Trophoblast cell (in vitro differentiated cells and primary cell): ENCODE measurements at regions not wholly inside any gene's neighbourhood (a gene's known extent, or its start where the extent isn't known, plus 50 kb on each side); places are given as distances from the start of the nearest gene placed in this dataset.

Experiments used
- DNase-seq, 2 donors: peaks; one replicate each; pipeline ENCODE4 v3.0.0-alpha.2; 2016
- H2AFZ ChIP-seq: 2 replicates; pipeline ENCODE4 v1.6.1; 2013; ENCODE audit warnings: low read length, moderate library complexity, mild to moderate bottlenecking; ENCODE audit not compliant: insufficient read depth, poor library complexity
- H2AK5ac ChIP-seq: 2 replicates; pipeline ENCODE4 v1.6.1; 2013; ENCODE audit warnings: mild to moderate bottlenecking, low read length
- H2BK120ac ChIP-seq: 2 replicates; pipeline ENCODE4 v1.6.1; 2013; ENCODE audit warnings: low read length, mild to moderate bottlenecking, moderate library complexity; ENCODE audit not compliant: insufficient read depth, poor library complexity
- H2BK12ac ChIP-seq: 2 replicates; pipeline ENCODE4 v1.6.1; 2013; ENCODE audit warnings: mild to moderate bottlenecking, low read length, moderate library complexity
- H2BK5ac ChIP-seq: 2 replicates; pipeline ENCODE4 v1.6.1; 2013; ENCODE audit warnings: low read length, low read depth, moderate library complexity, mild to moderate bottlenecking; ENCODE audit not compliant: poor library complexity
- H3K14ac ChIP-seq: 2 replicates; pipeline ENCODE4 v1.6.1; 2013; ENCODE audit warnings: mild to moderate bottlenecking, low read length
- H3K18ac ChIP-seq: 2 replicates; pipeline ENCODE4 v1.6.1; 2013; ENCODE audit warnings: mild to moderate bottlenecking, low read length
- H3K23ac ChIP-seq: 2 replicates; pipeline ENCODE4 v1.6.1; 2013; ENCODE audit warnings: low read length
- H3K27ac ChIP-seq: 2 replicates; pipeline ENCODE4 v1.5.1; 2013; ENCODE audit warnings: low read depth, mild to moderate bottlenecking, inconsistent platforms, low read length, moderate library complexity
- H3K27me3 ChIP-seq: 2 replicates; pipeline ENCODE4 v1.6.1; 2013; ENCODE audit warnings: inconsistent platforms, mild to moderate bottlenecking, low read length, moderate library complexity; ENCODE audit not compliant: insufficient read depth
- H3K36me3 ChIP-seq, 2 experiments: 1 replicate in 1 of 2; 2 replicates in 1 of 2; pipeline ENCODE4 v1.6.1; 2013; ENCODE audit warnings: low read length in 2 of 2, mild to moderate bottlenecking in 2 of 2, moderate library complexity in 1 of 2; ENCODE audit not compliant: insufficient read depth in 2 of 2, control insufficient read depth in 1 of 2
- H3K4ac ChIP-seq: 2 replicates; pipeline ENCODE4 v1.6.1; 2013; ENCODE audit warnings: low read depth, mild to moderate bottlenecking, low read length, moderate library complexity
- H3K4me1 ChIP-seq, 2 experiments: 1 replicate in 1 of 2; 2 replicates in 1 of 2; pipeline ENCODE4 v1.6.1; 2013; ENCODE audit warnings: low read length in 2 of 2, mild to moderate bottlenecking in 2 of 2, moderate library complexity in 1 of 2; ENCODE audit not compliant: insufficient read depth in 2 of 2, control insufficient read depth in 1 of 2
- H3K4me2 ChIP-seq: 2 replicates; pipeline ENCODE4 v1.6.1; 2013; ENCODE audit warnings: inconsistent platforms, mild to moderate bottlenecking, low read length, moderate library complexity
- H3K4me3 ChIP-seq: 2 replicates; pipeline ENCODE4 v1.5.1; 2013; ENCODE audit warnings: mild to moderate bottlenecking, low read depth, low read length, inconsistent platforms
- H3K79me1 ChIP-seq: one replicate; pipeline ENCODE4 v1.6.1; 2013; ENCODE audit warnings: low read length
- H3K79me2 ChIP-seq: 2 replicates; pipeline ENCODE4 v1.6.1; 2013; ENCODE audit warnings: low read length, mild to moderate bottlenecking; ENCODE audit not compliant: control insufficient read depth, insufficient read depth, poor library complexity
- H3K9ac ChIP-seq: 2 replicates; pipeline ENCODE4 v1.6.1; 2013; ENCODE audit warnings: mild to moderate bottlenecking, low read length
- H3K9me3 ChIP-seq: 2 replicates; pipeline ENCODE4 v1.6.1; 2013; ENCODE audit warnings: low read depth, mild to moderate bottlenecking, control low read depth, inconsistent platforms, low read length; ENCODE audit not compliant: insufficient read depth
- H4K12ac ChIP-seq: 2 replicates; pipeline ENCODE4 v1.6.1; 2013; ENCODE audit warnings: low read depth, mild to moderate bottlenecking, low read length, moderate library complexity
- H4K8ac ChIP-seq: 2 replicates; pipeline ENCODE4 v1.6.1; 2013; ENCODE audit warnings: low read depth, mild to moderate bottlenecking, low read length, moderate library complexity
- H4K91ac ChIP-seq: one replicate; pipeline ENCODE4 v1.6.1; 2013; ENCODE audit warnings: low read depth, mild to moderate bottlenecking, low read length, moderate library complexity
- WGBS: extraction: QIAGEN DNeasy Blood & Tissue Kit; methylation state at CpG from one replicate; pipeline ENCODE4 v1.1.7; 2013; ENCODE audit warnings: missing lambda C conversion rate; ENCODE audit not compliant: insufficient read length, insufficient coverage; ENCODE audit errors: extremely low coverage; 5-methylcytosine and 5-hydroxymethylcytosine counted together

- H3K4ac ChIP-seq: no peak overlapping the region
- H3K18ac ChIP-seq: no peak overlapping the region
- no peak overlapping the region for H4K12ac ChIP-seq
- no peak for DNase-seq
- no peak overlapping the region for H3K4me3 ChIP-seq
- H3K79me2 ChIP-seq: no peaks in the 10 kb centered on the region
- no peak overlapping the region for H3K14ac ChIP-seq
- no peak overlapping the region for H3K9ac ChIP-seq
- no peak overlapping the region for H2BK120ac ChIP-seq
- no peak overlapping the region for H4K91ac ChIP-seq
- no CpG with 5 or more reads among the region's 1 CpG for WGBS
- H3K27me3 ChIP-seq: no peaks in the 10 kb centered on the region
- H2BK12ac ChIP-seq: no peak overlapping the region
- H3K23ac ChIP-seq: no peak overlapping the region
- H3K4me1 ChIP-seq: no peaks in the 10 kb centered on the region
- peaks cover 3% of the 10 kb centered on the region for H3K9me3 ChIP-seq
- H3K4me2 ChIP-seq: no peak overlapping the region
- no peak overlapping the region for H2AFZ ChIP-seq
- no peak overlapping the region for H2AK5ac ChIP-seq
- H3K36me3 ChIP-seq: no peaks in the 10 kb centered on the region
- H3K27ac ChIP-seq: no peak overlapping the region
- H3K79me1 ChIP-seq: no peaks in the 10 kb centered on the region
- no peak overlapping the region for H4K8ac ChIP-seq
- H2BK5ac ChIP-seq: no peak overlapping the region
Measured at GRCh38 chr7:83751217-83751616, 102.3 kb upstream of the SEMA3E start.

DNA sequence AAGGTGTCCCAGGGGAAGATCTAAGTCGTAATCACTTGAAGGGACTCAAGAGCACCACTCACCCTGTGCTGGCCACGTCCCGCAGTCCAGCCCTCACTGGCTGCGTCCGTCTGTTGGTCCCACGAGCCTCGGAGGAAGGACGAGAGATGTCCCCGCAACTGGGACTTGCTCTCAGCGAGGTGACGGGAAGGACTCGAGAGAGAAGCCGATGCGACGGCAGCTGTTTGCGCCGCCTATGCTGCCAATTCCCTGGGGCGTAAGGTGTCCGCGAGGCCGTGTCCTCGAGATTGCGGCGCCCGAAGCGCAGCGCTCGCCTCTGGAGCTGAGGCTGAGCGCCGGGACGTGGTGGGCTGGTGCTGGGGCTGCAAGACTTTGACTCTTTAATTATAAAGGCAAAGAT is 100.6 kb upstream of the SEMA3E start:
- no peak overlapping the region for H3K4me3 ChIP-seq
- H3K36me3 ChIP-seq: no peaks in the 10 kb centered on the region
- WGBS: no CpG with 5 or more reads among the region's 31 CpGs
- H3K18ac ChIP-seq: no peak overlapping the region
- no peak overlapping the region for H4K8ac ChIP-seq
- H3K9ac ChIP-seq: no peak overlapping the region
- H3K79me1 ChIP-seq: no peaks in the 10 kb centered on the region
- H3K27me3 ChIP-seq: no peaks in the 10 kb centered on the region
- H4K91ac ChIP-seq: no peak overlapping the region
- no peak overlapping the region for H3K14ac ChIP-seq
- no peak overlapping the region for H2AFZ ChIP-seq
- no peaks in the 10 kb centered on the region for H3K79me2 ChIP-seq
- no peak overlapping the region for H2BK12ac ChIP-seq
- no peak overlapping the region for H2BK5ac ChIP-seq
- H3K23ac ChIP-seq: no peak overlapping the region
- peaks cover 3% of the 10 kb centered on the region for H3K9me3 ChIP-seq
- H3K27ac ChIP-seq: no peak overlapping the region
- no peak for DNase-seq
- no peak overlapping the region for H3K4me2 ChIP-seq
- H4K12ac ChIP-seq: no peak overlapping the region
- no peak overlapping the region for H3K4ac ChIP-seq
- no peak overlapping the region for H2AK5ac ChIP-seq
- H2BK120ac ChIP-seq: no peak overlapping the region
- no peaks in the 10 kb centered on the region for H3K4me1 ChIP-seq

- Histone ChIP-seq H3K79me2 (no peaks in the 10 kb centered on the region), H2BK12ac (no peak overlapping the region), H4K8ac (no peak overlapping the region), H3K9ac (no peak overlapping the region), H3K9me3 (no peaks in the 10 kb centered on the region), H3K27me3 (no peaks in the 10 kb centered on the region), H2BK5ac (no peak overlapping the region), H4K12ac (no peak overlapping the region), H3K79me1 (no peaks in the 10 kb centered on the region), H3K4me3 (no peak overlapping the region), H2AK5ac (no peak overlapping the region), H3K27ac (no peak overlapping the region), H3K36me3 (no peaks in the 10 kb centered on the region), H2BK120ac (no peak overlapping the region), H3K4me1 (no peaks in the 10 kb centered on the region), H3K4ac (no peak overlapping the region), H2AFZ (no peak overlapping the region), H4K91ac (no peak overlapping the region), H3K4me2 (no peak overlapping the region), H3K18ac (no peak overlapping the region), H3K14ac (no peak overlapping the region), H3K23ac (no peak overlapping the region)
- no peak for DNase-seq
- no CpG with 5 or more reads among the region's 2 CpGs for WGBS
Measured at GRCh38 chr7:83739527-83739926, 90.6 kb upstream of the SEMA3E start.

- Histone ChIP-seq H3K4me2 (no peak overlapping the region), H3K4ac (no peak overlapping the region), H3K27ac (no peak overlapping the region), H3K79me1 (no peaks in the 10 kb centered on the region), H3K14ac (no peak overlapping the region), H4K91ac (no peak overlapping the region), H2BK120ac (no peak overlapping the region), H3K23ac (no peak overlapping the region), H2BK12ac (no peak overlapping the region), H3K79me2 (no peaks in the 10 kb centered on the region), H3K4me1 (no peaks in the 10 kb centered on the region), H3K18ac (no peak overlapping the region), H2AFZ (no peak overlapping the region), H3K36me3 (no peaks in the 10 kb centered on the region), H3K27me3 (no peaks in the 10 kb centered on the region), H3K4me3 (no peak overlapping the region), H3K9me3 (no peaks in the 10 kb centered on the region), H4K12ac (no peak overlapping the region), H2AK5ac (no peak overlapping the region), H4K8ac (no peak overlapping the region), H3K9ac (no peak overlapping the region), H2BK5ac (no peak overlapping the region)
- WGBS: no CpG with 5 or more reads among the region's 3 CpGs
- DNase-seq: no peak
Measured at GRCh38 chr7:83738291-83738835, 89.4 kb upstream of the SEMA3E start.
